ENCODE measurements at regions not wholly inside any gene's neighbourhood (a gene's known extent, or its start where the extent isn't known, plus 50 kb on each side); places are given as distances from the start of the nearest gene placed in this dataset.

GRCh38 chr12:124395284-124395752 is 100.4 kb downstream of the RFLNA start:
- no peak for TF ChIP-seq YY1 (IDR thresholded peaks at IDR 0.05; ENCODE audit: insufficient read depth, insufficient read length)
- TF ChIP-seq ZNF274 (IDR thresholded peaks at IDR 0.05; ENCODE audit: low read depth, low read length): no peak
